ENCODE measurements at regions not wholly inside any gene's neighbourhood (a gene's known extent, or its start where the extent isn't known, plus 50 kb on each side); places are given as distances from the start of the nearest gene placed in this dataset.

DNA sequence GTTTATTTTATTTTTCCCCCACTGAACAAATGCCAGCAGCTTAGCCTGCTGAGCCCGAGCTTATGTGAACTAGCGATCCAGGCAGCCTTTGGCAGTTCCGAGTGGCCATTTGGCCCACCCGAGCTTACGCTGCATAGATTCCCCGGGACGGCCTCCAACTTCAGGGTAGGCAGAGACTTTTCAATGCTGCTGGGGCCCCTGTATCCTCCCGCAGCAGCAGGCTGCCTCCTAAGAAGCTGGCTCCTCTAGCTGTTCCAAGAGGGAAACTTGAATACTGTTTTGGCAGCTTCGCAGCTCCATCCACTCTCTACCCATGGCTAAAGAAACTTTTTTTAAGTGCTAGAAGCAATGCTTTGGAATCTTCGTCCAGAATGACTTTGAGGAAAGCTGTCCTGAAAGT, 295.2 kb downstream of the SS18 start:
- no peak for ATAC-seq (ENCODE audit: insufficient read depth, low read depth)
- no peak overlapping the region for H3K27ac ChIP-seq (ENCODE audit: low read length)
- no peaks in the 10 kb centered on the region for H3K9me3 ChIP-seq (ENCODE audit: insufficient read depth, low read length, severe bottlenecking)
- no peak overlapping the region for H3K9ac ChIP-seq (ENCODE audit: low read depth, low read length)
- H3K79me2 ChIP-seq (ENCODE audit: insufficient read depth, low read length), result no peaks in the 10 kb centered on the region
- H2AFZ ChIP-seq (ENCODE audit: low read depth, low read length), result no peak overlapping the region
- no peak overlapping the region for H3K4me3 ChIP-seq (ENCODE audit: low read depth in 1 of 2, low read length in 2 of 2)
- H3K36me3 ChIP-seq (ENCODE audit: insufficient read depth, low read length), result no peaks in the 10 kb centered on the region
- no peaks in the 10 kb centered on the region for H3K27me3 ChIP-seq (ENCODE audit: insufficient read depth, low read length, poor library complexity)
- no peak for DNase-seq
- no peaks in the 10 kb centered on the region for H4K20me1 ChIP-seq (ENCODE audit: insufficient read depth, low read length)
- no peaks in the 10 kb centered on the region for H3K4me1 ChIP-seq (ENCODE audit: insufficient read depth, low read length)
- H3K4me2 ChIP-seq (ENCODE audit: insufficient read depth, low read length), result no peak overlapping the region
- TF ChIP-seq EZH2 (IDR thresholded peaks at IDR 0.05; ENCODE audit: borderline replicate concordance, low read depth, low read length, severe bottlenecking), result no peak
- TF ChIP-seq, protein P1, sequence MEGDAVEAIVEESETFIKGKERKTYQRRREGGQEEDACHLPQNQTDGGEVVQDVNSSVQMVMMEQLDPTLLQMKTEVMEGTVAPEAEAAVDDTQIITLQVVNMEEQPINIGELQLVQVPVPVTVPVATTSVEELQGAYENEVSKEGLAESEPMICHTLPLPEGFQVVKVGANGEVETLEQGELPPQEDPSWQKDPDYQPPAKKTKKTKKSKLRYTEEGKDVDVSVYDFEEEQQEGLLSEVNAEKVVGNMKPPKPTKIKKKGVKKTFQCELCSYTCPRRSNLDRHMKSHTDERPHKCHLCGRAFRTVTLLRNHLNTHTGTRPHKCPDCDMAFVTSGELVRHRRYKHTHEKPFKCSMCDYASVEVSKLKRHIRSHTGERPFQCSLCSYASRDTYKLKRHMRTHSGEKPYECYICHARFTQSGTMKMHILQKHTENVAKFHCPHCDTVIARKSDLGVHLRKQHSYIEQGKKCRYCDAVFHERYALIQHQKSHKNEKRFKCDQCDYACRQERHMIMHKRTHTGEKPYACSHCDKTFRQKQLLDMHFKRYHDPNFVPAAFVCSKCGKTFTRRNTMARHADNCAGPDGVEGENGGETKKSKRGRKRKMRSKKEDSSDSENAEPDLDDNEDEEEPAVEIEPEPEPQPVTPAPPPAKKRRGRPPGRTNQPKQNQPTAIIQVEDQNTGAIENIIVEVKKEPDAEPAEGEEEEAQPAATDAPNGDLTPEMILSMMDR (IDR thresholded peaks at IDR 0.05; ENCODE audit: borderline replicate concordance, extremely low read depth, low read length, poor library complexity, severe bottlenecking), result no peak

DNA sequence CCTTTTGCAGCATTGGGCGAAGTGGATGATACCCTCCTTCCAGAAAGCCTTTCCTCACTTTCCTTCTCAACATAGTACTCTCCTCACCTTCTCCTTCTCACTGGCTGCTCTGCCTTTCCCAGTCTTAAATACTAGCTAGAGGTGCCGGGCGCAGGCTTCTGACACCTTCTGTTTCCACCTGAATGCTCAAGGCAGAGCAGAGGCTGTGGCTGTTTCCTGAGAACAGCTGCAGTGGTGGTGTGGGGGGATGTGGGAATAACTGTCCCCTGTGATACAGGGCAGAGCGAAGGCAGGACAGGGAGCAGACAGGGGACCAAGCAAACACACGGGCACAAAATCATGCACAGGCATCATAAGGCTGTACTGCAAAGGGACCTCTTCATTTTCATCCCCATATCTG, 303.1 kb downstream of the SS18 start:
- ATAC-seq (ENCODE audit: insufficient read depth, low read depth), result no peak
- H3K9ac ChIP-seq (ENCODE audit: low read depth, low read length), result no peak overlapping the region
- H3K4me3 ChIP-seq (ENCODE audit: low read depth in 1 of 2, low read length in 2 of 2), result no peak overlapping the region
- H3K27ac ChIP-seq (ENCODE audit: low read length), result no peak overlapping the region
- H4K20me1 ChIP-seq (ENCODE audit: insufficient read depth, low read length), result no peaks in the 10 kb centered on the region
- no peak for DNase-seq
- H3K79me2 ChIP-seq (ENCODE audit: insufficient read depth, low read length), result no peaks in the 10 kb centered on the region
- no peaks in the 10 kb centered on the region for H3K36me3 ChIP-seq (ENCODE audit: insufficient read depth, low read length)
- no peaks in the 10 kb centered on the region for H3K4me1 ChIP-seq (ENCODE audit: insufficient read depth, low read length)
- TF ChIP-seq EZH2 (IDR thresholded peaks at IDR 0.05; ENCODE audit: borderline replicate concordance, low read depth, low read length, severe bottlenecking), result no peak
- TF ChIP-seq, protein P1 (IDR thresholded peaks at IDR 0.05; ENCODE audit: borderline replicate concordance, extremely low read depth, low read length, poor library complexity, severe bottlenecking), result no peak
- H3K27me3 ChIP-seq (ENCODE audit: insufficient read depth, low read length, poor library complexity), result no peaks in the 10 kb centered on the region
- H3K4me2 ChIP-seq (ENCODE audit: insufficient read depth, low read length), result no peak overlapping the region
- H2AFZ ChIP-seq (ENCODE audit: low read depth, low read length), result no peak overlapping the region
- no peaks in the 10 kb centered on the region for H3K9me3 ChIP-seq (ENCODE audit: insufficient read depth, low read length, severe bottlenecking)

DNA sequence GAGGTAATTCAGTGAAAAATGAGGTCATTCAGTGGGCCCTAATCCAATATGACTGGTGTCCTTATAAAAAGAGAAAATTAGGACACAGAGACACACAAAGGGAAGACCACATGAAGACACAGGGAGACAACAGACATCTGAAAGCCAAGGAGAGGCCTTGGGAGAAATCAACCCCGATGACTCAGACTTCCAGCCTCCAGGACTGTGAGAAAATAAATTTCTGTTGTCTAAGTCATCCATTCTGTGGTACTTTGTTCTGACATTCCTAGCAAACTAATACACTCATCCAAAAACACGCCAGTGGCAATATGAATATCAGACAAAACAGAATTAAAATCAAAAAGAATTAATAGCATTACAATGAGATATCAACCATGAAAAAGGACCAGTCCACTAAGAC, 303.7 kb downstream of the SS18 start:
- H3K27ac ChIP-seq (ENCODE audit: low read length), result no peak overlapping the region
- no peak overlapping the region for H3K9ac ChIP-seq (ENCODE audit: low read depth, low read length)
- H3K27me3 ChIP-seq (ENCODE audit: insufficient read depth, low read length, poor library complexity), result no peaks in the 10 kb centered on the region
- H3K4me2 ChIP-seq (ENCODE audit: insufficient read depth, low read length), result no peak overlapping the region
- H4K20me1 ChIP-seq (ENCODE audit: insufficient read depth, low read length), result no peaks in the 10 kb centered on the region
- H3K36me3 ChIP-seq (ENCODE audit: insufficient read depth, low read length), result no peaks in the 10 kb centered on the region
- ATAC-seq (ENCODE audit: insufficient read depth, low read depth), result no peak
- H2AFZ ChIP-seq (ENCODE audit: low read depth, low read length), result no peak overlapping the region
- no peak overlapping the region for H3K4me3 ChIP-seq (ENCODE audit: low read depth in 1 of 2, low read length in 2 of 2)
- no peaks in the 10 kb centered on the region for H3K79me2 ChIP-seq (ENCODE audit: insufficient read depth, low read length)
- no peaks in the 10 kb centered on the region for H3K4me1 ChIP-seq (ENCODE audit: insufficient read depth, low read length)
- H3K9me3 ChIP-seq (ENCODE audit: insufficient read depth, low read length, severe bottlenecking), result no peaks in the 10 kb centered on the region
- DNase-seq, result no peak
- TF ChIP-seq, protein P1 (IDR thresholded peaks at IDR 0.05; ENCODE audit: borderline replicate concordance, extremely low read depth, low read length, poor library complexity, severe bottlenecking), result no peak
- TF ChIP-seq EZH2 (IDR thresholded peaks at IDR 0.05; ENCODE audit: borderline replicate concordance, low read depth, low read length, severe bottlenecking), result no peak

DNA sequence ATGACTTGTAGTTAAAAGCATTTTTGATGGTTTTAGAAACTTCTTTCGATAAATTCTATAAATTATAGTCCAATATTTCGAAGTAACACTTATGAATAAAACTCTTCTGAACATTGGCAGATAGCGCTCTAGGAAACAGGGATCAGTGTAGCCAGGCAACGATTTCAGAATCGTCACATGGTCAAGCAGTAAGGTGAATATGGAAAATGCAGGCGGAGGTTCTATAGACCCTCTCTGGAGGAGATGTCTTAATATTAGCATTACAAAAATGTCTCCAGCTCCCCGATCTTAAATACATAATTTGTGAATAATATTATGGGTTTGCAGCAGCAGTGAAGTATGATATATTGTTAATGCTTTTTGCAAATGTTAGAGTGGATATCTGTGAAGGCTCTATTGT, 310.3 kb downstream of the SS18 start:
- Histone ChIP-seq H3K4me3 (ENCODE audit: low read depth in 1 of 2, low read length in 2 of 2) (no peak overlapping the region), H3K4me1 (ENCODE audit: insufficient read depth, low read length) (no peaks in the 10 kb centered on the region), H3K9me3 (ENCODE audit: insufficient read depth, low read length, severe bottlenecking) (no peaks in the 10 kb centered on the region)

More for the DNA sequence above, 310.3 kb downstream of the SS18 start:
- Histone ChIP-seq H2AFZ (ENCODE audit: low read depth, low read length) (no peak overlapping the region), H3K27me3 (ENCODE audit: insufficient read depth, low read length, poor library complexity) (peaks cover 4% of the 10 kb centered on the region), H3K79me2 (ENCODE audit: insufficient read depth, low read length) (no peaks in the 10 kb centered on the region), H4K20me1 (ENCODE audit: insufficient read depth, low read length) (no peaks in the 10 kb centered on the region), H3K27ac (ENCODE audit: low read length) (no peak overlapping the region), H3K9ac (ENCODE audit: low read depth, low read length) (no peak overlapping the region), H3K36me3 (ENCODE audit: insufficient read depth, low read length) (no peaks in the 10 kb centered on the region), H3K4me2 (ENCODE audit: insufficient read depth, low read length) (no peak overlapping the region)
- ATAC-seq (ENCODE audit: insufficient read depth, low read depth) (no peak), DNase-seq (no peak)
- TF ChIP-seq EZH2 (IDR thresholded peaks at IDR 0.05; ENCODE audit: borderline replicate concordance, low read depth, low read length, severe bottlenecking), result no peak
- TF ChIP-seq, protein P1 (IDR thresholded peaks at IDR 0.05; ENCODE audit: borderline replicate concordance, extremely low read depth, low read length, poor library complexity, severe bottlenecking), result no peak
